Hepatocyte (in vitro differentiated cells): ENCODE measurements at regions not wholly inside any gene's neighbourhood (a gene's known extent, or its start where the extent isn't known, plus 50 kb on each side); places are given as distances from the start of the nearest gene placed in this dataset.

Source experiments
- DNase-seq: peaks from one replicate; pipeline ENCODE4 v3.0.0-alpha.2; 2016; ENCODE audit warnings: low spot score
- H2AFZ ChIP-seq: fragments of 200-600 bp; sonication (generic); 2 replicates; pipeline ENCODE4 v1.6.0; 2016; ENCODE audit warnings: antibody characterized with exemption, mild to moderate bottlenecking
- H3K27ac ChIP-seq: fragments of 200-600 bp; sonication (generic); 2 replicates; pipeline ENCODE4 v1.5.1; 2016; ENCODE audit warnings: mild to moderate bottlenecking
- H3K27me3 ChIP-seq: fragments of 200-600 bp; sonication (generic); 2 replicates; pipeline ENCODE4 v1.6.1; 2016
- H3K36me3 ChIP-seq: fragments of 200-600 bp; sonication (generic); replicated peaks from 2 replicates; pipeline ENCODE4 v1.5.1; 2016; ENCODE audit warnings: low read depth; ENCODE audit not compliant: insufficient read depth
- H3K4me1 ChIP-seq: fragments of 200-600 bp; sonication (generic); 2 replicates; pipeline ENCODE4 v1.5.1; 2016; ENCODE audit warnings: mild to moderate bottlenecking, moderate library complexity; ENCODE audit not compliant: insufficient read depth
- H3K4me2 ChIP-seq: fragments of 200-600 bp; sonication (generic); 2 replicates; pipeline ENCODE4 v1.6.0; 2016
- H3K4me3 ChIP-seq: fragments of 200-600 bp; sonication (generic); 2 replicates; pipeline ENCODE4 v1.5.1; 2016; ENCODE audit warnings: mild to moderate bottlenecking
- H3K79me2 ChIP-seq: fragments of 200-600 bp; sonication (generic); 2 replicates; pipeline ENCODE4 v1.6.0; 2017; ENCODE audit warnings: mild to moderate bottlenecking
- H3K9me2 ChIP-seq: fragments of 200-600 bp; sonication (generic); replicated peaks from 2 replicates; pipeline ENCODE4 v1.6.0; 2017; ENCODE audit warnings: mild to moderate bottlenecking; ENCODE audit not compliant: insufficient read depth
- H3K9me3 ChIP-seq: fragments of 200-600 bp; sonication (generic); 2 replicates; pipeline ENCODE4 v1.5.1; 2016; ENCODE audit warnings: low read depth, mild to moderate bottlenecking
- H4K20me1 ChIP-seq: fragments of 200-600 bp; sonication (generic); 2 replicates; pipeline ENCODE4 v1.6.0; 2016; ENCODE audit warnings: mild to moderate bottlenecking; ENCODE audit not compliant: insufficient read depth, poor library complexity, severe bottlenecking
- EZH2 ChIP-seq: fragments of 200-600 bp; sonication (generic); IDR thresholded peaks from 2 replicates; pipeline ENCODE4 v1.6.1; 2016; ENCODE audit warnings: antibody characterized with exemption, mild to moderate bottlenecking, borderline replicate concordance
- EZH2phosphoT487 ChIP-seq: fragments of 200-600 bp; sonication (generic); IDR thresholded peaks from one replicate; pipeline ENCODE4 v1.6.1; 2018; ENCODE audit warnings: antibody characterized with exemption, mild to moderate bottlenecking, low read depth, moderate library complexity; ENCODE audit not compliant: unreplicated experiment, severe bottlenecking
- WGBS: methylation state at CpG from one replicate; pipeline ENCODE4 v1.1.6; 2016; ENCODE audit warnings: low lambda C conversion rate; ENCODE audit errors: missing lambda C conversion rate; 5-methylcytosine and 5-hydroxymethylcytosine counted together
- TF ChIP-seq, protein P1 (sequence below): fragments of 200-600 bp; sonication (generic); IDR thresholded peaks from 2 replicates; pipeline ENCODE4 v1.5.1; 2016; ENCODE audit warnings: antibody characterized with exemption, mild to moderate bottlenecking; ENCODE audit not compliant: poor library complexity

- no peak overlapping the region for H3K27ac ChIP-seq
- 39% methylated on average over 2 of the region's 2 CpGs for WGBS
- no peaks in the 10 kb centered on the region for H3K4me1 ChIP-seq
- no peaks in the 10 kb centered on the region for H3K36me3 ChIP-seq
- no peak for DNase-seq
- H2AFZ ChIP-seq: no peak overlapping the region
- no peak overlapping the region for H3K4me2 ChIP-seq
- no peaks in the 10 kb centered on the region for H3K27me3 ChIP-seq
- no peaks in the 10 kb centered on the region for H4K20me1 ChIP-seq
- no peak for TF ChIP-seq EZH2phosphoT487
- no peak for TF ChIP-seq EZH2
- TF ChIP-seq, protein P1, sequence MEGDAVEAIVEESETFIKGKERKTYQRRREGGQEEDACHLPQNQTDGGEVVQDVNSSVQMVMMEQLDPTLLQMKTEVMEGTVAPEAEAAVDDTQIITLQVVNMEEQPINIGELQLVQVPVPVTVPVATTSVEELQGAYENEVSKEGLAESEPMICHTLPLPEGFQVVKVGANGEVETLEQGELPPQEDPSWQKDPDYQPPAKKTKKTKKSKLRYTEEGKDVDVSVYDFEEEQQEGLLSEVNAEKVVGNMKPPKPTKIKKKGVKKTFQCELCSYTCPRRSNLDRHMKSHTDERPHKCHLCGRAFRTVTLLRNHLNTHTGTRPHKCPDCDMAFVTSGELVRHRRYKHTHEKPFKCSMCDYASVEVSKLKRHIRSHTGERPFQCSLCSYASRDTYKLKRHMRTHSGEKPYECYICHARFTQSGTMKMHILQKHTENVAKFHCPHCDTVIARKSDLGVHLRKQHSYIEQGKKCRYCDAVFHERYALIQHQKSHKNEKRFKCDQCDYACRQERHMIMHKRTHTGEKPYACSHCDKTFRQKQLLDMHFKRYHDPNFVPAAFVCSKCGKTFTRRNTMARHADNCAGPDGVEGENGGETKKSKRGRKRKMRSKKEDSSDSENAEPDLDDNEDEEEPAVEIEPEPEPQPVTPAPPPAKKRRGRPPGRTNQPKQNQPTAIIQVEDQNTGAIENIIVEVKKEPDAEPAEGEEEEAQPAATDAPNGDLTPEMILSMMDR: no peak
- H3K4me3 ChIP-seq: no peak overlapping the region
- no peaks in the 10 kb centered on the region for H3K9me3 ChIP-seq
- no peaks in the 10 kb centered on the region for H3K9me2 ChIP-seq
- H3K79me2 ChIP-seq: no peaks in the 10 kb centered on the region
Observed at GRCh38 chr4:123816462-123816861, 419.9 kb downstream of the SPRY1 start.

DNA sequence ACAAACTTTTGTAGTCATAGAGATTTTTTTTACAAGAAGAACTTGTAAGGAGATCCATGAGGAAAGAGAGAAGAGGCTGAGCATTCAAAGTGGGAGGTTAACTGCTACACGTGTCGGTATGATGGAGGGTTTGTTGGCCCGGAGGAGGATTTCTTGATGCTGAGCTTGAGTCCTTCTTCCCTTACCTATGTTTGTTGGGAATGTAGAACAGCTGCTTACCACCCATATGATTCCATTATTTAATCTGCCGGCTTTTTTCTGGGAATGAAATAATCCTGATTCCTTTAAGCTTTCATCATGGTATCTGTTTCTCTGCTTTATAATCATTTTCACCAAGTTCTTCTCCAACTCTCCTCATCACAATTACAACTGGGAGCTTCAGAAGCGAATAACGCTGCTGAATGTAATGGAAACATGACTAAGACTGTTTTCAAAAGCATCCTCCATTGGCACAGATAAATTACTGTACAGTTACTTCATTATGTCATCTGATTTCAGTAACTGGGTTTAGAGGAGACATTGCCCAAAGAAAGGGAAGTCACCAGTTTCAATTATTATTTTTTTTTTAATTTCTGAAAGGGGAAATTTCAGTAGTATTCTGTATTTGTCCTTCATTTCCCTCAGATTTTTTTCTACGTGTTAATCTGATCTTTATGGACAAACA is 420.6 kb downstream of the SPRY1 start:
- 89% methylated on average over 7 of the region's 7 CpGs for WGBS
- Histone ChIP-seq H3K79me2 (no peaks in the 10 kb centered on the region), H3K36me3 (no peaks in the 10 kb centered on the region), H3K9me3 (no peaks in the 10 kb centered on the region), H3K27ac (no peak overlapping the region), H4K20me1 (no peaks in the 10 kb centered on the region), H3K9me2 (no peaks in the 10 kb centered on the region), H3K27me3 (no peaks in the 10 kb centered on the region), H3K4me1 (no peaks in the 10 kb centered on the region), H3K4me2 (no peak overlapping the region), H2AFZ (no peak overlapping the region), H3K4me3 (no peak overlapping the region)
- no peak for DNase-seq
- TF ChIP-seq, protein P1: no peak
- TF ChIP-seq EZH2phosphoT487: no peak
- TF ChIP-seq EZH2: no peak

GRCh38 chr4:123819362-123820035 is 422.9 kb downstream of the SPRY1 start:
- Histone ChIP-seq H3K27ac (no peak overlapping the region), H2AFZ (no peak overlapping the region), H3K4me2 (no peak overlapping the region), H3K79me2 (no peaks in the 10 kb centered on the region), H3K4me3 (no peak overlapping the region), H3K9me3 (no peaks in the 10 kb centered on the region), H4K20me1 (no peaks in the 10 kb centered on the region), H3K36me3 (no peaks in the 10 kb centered on the region), H3K9me2 (no peaks in the 10 kb centered on the region), H3K27me3 (no peaks in the 10 kb centered on the region), H3K4me1 (no peaks in the 10 kb centered on the region)
- no peak for DNase-seq
- TF ChIP-seq, protein P1: no peak
- TF ChIP-seq EZH2 (no peak), EZH2phosphoT487 (no peak)
